Liver (tissue), 8 donors: ENCODE measurements at regions not wholly inside any gene's neighbourhood (a gene's known extent, or its start where the extent isn't known, plus 50 kb on each side); places are given as distances from the start of the nearest gene placed in this dataset.

ENCODE experiments used
- DNase-seq: peaks from one replicate; pipeline ENCODE4 v3.0.0-alpha.2; 2017; ENCODE audit warnings: low spot score
- H3K27ac ChIP-seq, 2 donors: one replicate each; pipeline ENCODE4 v1.7.0; 2013; ENCODE audit warnings: inconsistent platforms in 2 of 2, low read length in 2 of 2, control low read depth in 1 of 2, low read depth in 1 of 2, mild to moderate bottlenecking in 1 of 2
- H3K27me3 ChIP-seq, 4 donors: one replicate each; pipeline versions ENCODE4 v1.6.1 to v1.7.0; 2013; ENCODE audit warnings: low read length in 3 of 4, inconsistent platforms in 1 of 4, mild to moderate bottlenecking in 1 of 4, moderate library complexity in 1 of 4; ENCODE audit not compliant: control insufficient read depth in 4 of 4, insufficient read depth in 4 of 4
- H3K36me3 ChIP-seq, 4 donors: one replicate each; pipeline versions ENCODE4 v1.6.1 to v1.7.0; 2013; ENCODE audit warnings: low read length in 3 of 4, mild to moderate bottlenecking in 3 of 4, low read depth in 1 of 4, moderate library complexity in 1 of 4; ENCODE audit not compliant: control insufficient read depth in 4 of 4, insufficient read depth in 3 of 4
- H3K4me1 ChIP-seq, 4 donors: one replicate each; pipeline versions ENCODE4 v1.6.1 to v1.7.0; 2013; ENCODE audit warnings: low read length in 3 of 4, mild to moderate bottlenecking in 3 of 4, moderate library complexity in 1 of 4; ENCODE audit not compliant: control insufficient read depth in 4 of 4, insufficient read depth in 4 of 4
- H3K4me3 ChIP-seq, 3 donors: one replicate each; pipeline versions ENCODE4 v1.6.1 to v1.7.0; 2013; ENCODE audit warnings: low read length in 3 of 3, control low read depth in 1 of 3, low read depth in 1 of 3, mild to moderate bottlenecking in 1 of 3
- H3K9ac ChIP-seq, 2 donors: one replicate each; pipeline ENCODE4 v1.7.0; 2013; ENCODE audit warnings: low read length in 2 of 2, mild to moderate bottlenecking in 2 of 2, moderate library complexity in 2 of 2, control low read depth in 1 of 2, low read depth in 1 of 2
- H3K9me3 ChIP-seq, 4 donors: one replicate each; pipeline versions ENCODE4 v1.6.1 to v1.7.0; 2013; ENCODE audit warnings: low read length in 3 of 4; ENCODE audit not compliant: control insufficient read depth in 4 of 4
- EGR1 ChIP-seq, 2 donors: IDR thresholded peaks; 2 replicates each; pipeline ENCODE4 v1.6.1; 2016 to 2018; ENCODE audit warnings: antibody characterized with exemption in 2 of 2, low read depth in 2 of 2
- FOXA1 ChIP-seq: IDR thresholded peaks from 2 replicates; pipeline ENCODE4 v1.6.1; 2016; ENCODE audit warnings: antibody characterized with exemption
- FOXA2 ChIP-seq: IDR thresholded peaks from 2 replicates; pipeline ENCODE4 v1.6.1; 2016; ENCODE audit warnings: antibody characterized with exemption
- GABPA ChIP-seq, 2 donors: IDR thresholded peaks in 1 of 2; conservative IDR thresholded peaks in 1 of 2; 2 replicates each; pipeline ENCODE4 v1.6.1; 2016; ENCODE audit warnings: antibody characterized with exemption in 2 of 2, mild to moderate bottlenecking in 1 of 2, moderate library complexity in 1 of 2
- HNF4A ChIP-seq, 2 donors: conservative IDR thresholded peaks; 2 replicates each; pipeline ENCODE4 v1.6.1; 2016; ENCODE audit warnings: antibody characterized with exemption in 2 of 2, mild to moderate bottlenecking in 2 of 2
- HNF4G ChIP-seq: IDR thresholded peaks from 2 replicates; pipeline ENCODE4 v1.6.1; 2016; ENCODE audit warnings: antibody characterized with exemption
- NR2F2 ChIP-seq: IDR thresholded peaks from 2 replicates; pipeline ENCODE4 v1.6.1; 2016; ENCODE audit warnings: antibody characterized with exemption
- REST ChIP-seq: IDR thresholded peaks from 2 replicates; pipeline ENCODE4 v1.6.1; 2016; ENCODE audit warnings: antibody characterized with exemption, mild to moderate bottlenecking
- RXRA ChIP-seq, 2 donors: IDR thresholded peaks; 2 replicates each; pipeline ENCODE4 v1.6.1; 2017 to 2018; ENCODE audit warnings: antibody characterized with exemption in 2 of 2, mild to moderate bottlenecking in 1 of 2
- SP1 ChIP-seq: IDR thresholded peaks from 2 replicates; pipeline ENCODE4 v1.6.1; 2018; ENCODE audit warnings: antibody characterized with exemption, mild to moderate bottlenecking
- TAF1 ChIP-seq: conservative IDR thresholded peaks from 2 replicates; pipeline ENCODE4 v1.6.1; 2016; ENCODE audit warnings: antibody characterized with exemption, mild to moderate bottlenecking
- YY1 ChIP-seq: IDR thresholded peaks from 2 replicates; pipeline ENCODE4 v1.6.1; 2016; ENCODE audit warnings: antibody characterized with exemption, mild to moderate bottlenecking
- WGBS: extraction: QIAGEN DNeasy Blood & Tissue Kit; methylation state at CpG from one replicate; pipeline ENCODE4 v1.1.7; 2013; 5-methylcytosine and 5-hydroxymethylcytosine counted together
- TF ChIP-seq, protein P1 (sequence below): fragments of 150-350 bp; IDR thresholded peaks from 2 replicates; pipeline ENCODE4 v1.5.1; 2017; ENCODE audit warnings: improper control_type of control experiment, low read depth, low read length; ENCODE audit not compliant: missing input control
- TF ChIP-seq, protein P2 (sequence below): IDR thresholded peaks from 2 replicates; pipeline ENCODE4 v1.6.1; 2016; ENCODE audit warnings: antibody characterized with exemption
- TF ChIP-seq, protein P3 (sequence below): IDR thresholded peaks from 2 replicates; pipeline ENCODE4 v1.6.1; 2016; ENCODE audit warnings: antibody characterized with exemption
- TF ChIP-seq, protein P4 (sequence below): IDR thresholded peaks from 2 replicates; pipeline ENCODE4 v1.6.1; 2016; ENCODE audit warnings: antibody characterized with exemption
- donor health status: healthy.
- donor health status: healthy.
- donor health status: healthy.
- donor health status: healthy.
- donor health status: healthy.

DNA sequence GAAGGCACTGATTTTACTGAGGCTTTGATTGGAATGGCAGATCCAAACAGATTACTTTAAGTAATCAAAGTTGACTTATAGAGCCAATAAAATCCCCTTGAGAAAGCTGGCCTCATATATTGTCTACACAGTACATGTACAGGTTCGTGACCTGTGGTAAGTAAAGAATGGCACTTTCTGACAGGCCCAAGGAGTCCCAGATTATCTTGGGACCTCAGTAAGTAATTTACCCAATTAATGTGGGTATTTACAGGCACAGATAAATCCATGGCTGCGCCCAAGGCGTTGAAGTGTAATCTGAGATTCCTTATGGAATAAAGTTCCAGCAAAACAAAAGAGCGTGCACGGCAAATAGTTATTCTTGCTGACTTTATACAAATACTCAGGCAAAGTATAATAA is 62.4 kb downstream of the PAGE2 start (continued):
- TF ChIP-seq, protein P1, sequence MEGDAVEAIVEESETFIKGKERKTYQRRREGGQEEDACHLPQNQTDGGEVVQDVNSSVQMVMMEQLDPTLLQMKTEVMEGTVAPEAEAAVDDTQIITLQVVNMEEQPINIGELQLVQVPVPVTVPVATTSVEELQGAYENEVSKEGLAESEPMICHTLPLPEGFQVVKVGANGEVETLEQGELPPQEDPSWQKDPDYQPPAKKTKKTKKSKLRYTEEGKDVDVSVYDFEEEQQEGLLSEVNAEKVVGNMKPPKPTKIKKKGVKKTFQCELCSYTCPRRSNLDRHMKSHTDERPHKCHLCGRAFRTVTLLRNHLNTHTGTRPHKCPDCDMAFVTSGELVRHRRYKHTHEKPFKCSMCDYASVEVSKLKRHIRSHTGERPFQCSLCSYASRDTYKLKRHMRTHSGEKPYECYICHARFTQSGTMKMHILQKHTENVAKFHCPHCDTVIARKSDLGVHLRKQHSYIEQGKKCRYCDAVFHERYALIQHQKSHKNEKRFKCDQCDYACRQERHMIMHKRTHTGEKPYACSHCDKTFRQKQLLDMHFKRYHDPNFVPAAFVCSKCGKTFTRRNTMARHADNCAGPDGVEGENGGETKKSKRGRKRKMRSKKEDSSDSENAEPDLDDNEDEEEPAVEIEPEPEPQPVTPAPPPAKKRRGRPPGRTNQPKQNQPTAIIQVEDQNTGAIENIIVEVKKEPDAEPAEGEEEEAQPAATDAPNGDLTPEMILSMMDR: no peak
- TF ChIP-seq FOXA1: no peak
- TF ChIP-seq GABPA (IDR thresholded peaks at IDR 0.05 in 1 of 2, conservative IDR thresholded peaks at IDR 0.05 in 1 of 2): no peak
- TF ChIP-seq FOXA2: no peak
- TF ChIP-seq, protein P2, sequence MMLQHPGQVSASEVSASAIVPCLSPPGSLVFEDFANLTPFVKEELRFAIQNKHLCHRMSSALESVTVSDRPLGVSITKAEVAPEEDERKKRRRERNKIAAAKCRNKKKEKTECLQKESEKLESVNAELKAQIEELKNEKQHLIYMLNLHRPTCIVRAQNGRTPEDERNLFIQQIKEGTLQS: no peak
- TF ChIP-seq HNF4A (conservative IDR thresholded peaks at IDR 0.05): no peak

DNA sequence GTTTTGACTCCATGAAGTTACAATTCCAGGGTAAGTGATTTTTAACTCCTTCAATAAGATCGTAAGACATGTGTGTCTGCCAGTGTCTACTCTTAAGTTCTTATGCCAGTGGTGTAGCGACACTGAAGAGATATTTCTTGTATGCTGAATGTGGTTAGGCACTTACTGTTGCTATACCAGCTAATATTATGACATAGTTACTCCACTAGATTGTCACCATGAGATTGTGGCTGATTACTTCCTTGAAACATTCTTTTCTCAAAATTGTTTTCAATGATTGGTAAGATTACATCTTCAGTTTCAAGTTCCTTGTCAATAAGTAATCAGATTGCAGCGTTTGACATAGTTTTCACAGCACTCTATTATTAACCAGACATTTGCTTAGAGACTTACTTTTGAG is 60.6 kb upstream of the PAGE5 start:
- DNase-seq: no peak
- Histone ChIP-seq H3K9me3 (no peaks in the 10 kb centered on the region), H3K4me3 (no peak overlapping the region), H3K27ac (no peak overlapping the region), H3K27me3 (no peaks in the 10 kb centered on the region), H3K4me1 (peaks cover 0 to 8% (median 0%) of the 10 kb centered on the region in 4 donors), H3K36me3 (no peaks in the 10 kb centered on the region), H3K9ac (no peak overlapping the region)
- 58% methylated on average over 3 of the region's 3 CpGs for WGBS
- TF ChIP-seq, protein P3, sequence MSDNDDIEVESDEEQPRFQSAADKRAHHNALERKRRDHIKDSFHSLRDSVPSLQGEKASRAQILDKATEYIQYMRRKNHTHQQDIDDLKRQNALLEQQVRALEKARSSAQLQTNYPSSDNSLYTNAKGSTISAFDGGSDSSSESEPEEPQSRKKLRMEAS: no peak
- TF ChIP-seq, protein P4, sequence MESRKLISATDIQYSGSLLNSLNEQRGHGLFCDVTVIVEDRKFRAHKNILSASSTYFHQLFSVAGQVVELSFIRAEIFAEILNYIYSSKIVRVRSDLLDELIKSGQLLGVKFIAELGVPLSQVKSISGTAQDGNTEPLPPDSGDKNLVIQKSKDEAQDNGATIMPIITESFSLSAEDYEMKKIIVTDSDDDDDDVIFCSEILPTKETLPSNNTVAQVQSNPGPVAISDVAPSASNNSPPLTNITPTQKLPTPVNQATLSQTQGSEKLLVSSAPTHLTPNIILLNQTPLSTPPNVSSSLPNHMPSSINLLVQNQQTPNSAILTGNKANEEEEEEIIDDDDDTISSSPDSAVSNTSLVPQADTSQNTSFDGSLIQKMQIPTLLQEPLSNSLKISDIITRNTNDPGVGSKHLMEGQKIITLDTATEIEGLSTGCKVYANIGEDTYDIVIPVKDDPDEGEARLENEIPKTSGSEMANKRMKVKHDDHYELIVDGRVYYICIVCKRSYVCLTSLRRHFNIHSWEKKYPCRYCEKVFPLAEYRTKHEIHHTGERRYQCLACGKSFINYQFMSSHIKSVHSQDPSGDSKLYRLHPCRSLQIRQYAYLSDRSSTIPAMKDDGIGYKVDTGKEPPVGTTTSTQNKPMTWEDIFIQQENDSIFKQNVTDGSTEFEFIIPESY: no peak
- TF ChIP-seq YY1 (no peak), EGR1 (IDR thresholded peaks at IDR 0.05; ENCODE audit: low read depth in 2 of 2) (no peak), NR2F2 (no peak), SP1 (no peak), RXRA (IDR thresholded peaks at IDR 0.05) (no peak), FOXA1 (no peak), GABPA (IDR thresholded peaks at IDR 0.05 in 1 of 2, conservative IDR thresholded peaks at IDR 0.05 in 1 of 2) (no peak), FOXA2 (no peak), TAF1 (no peak), REST (no peak), HNF4G (no peak)
- TF ChIP-seq, protein P1: no peak
